ENCODE measurements at regions not wholly inside any gene's neighbourhood (a gene's known extent, or its start where the extent isn't known, plus 50 kb on each side); places are given as distances from the start of the nearest gene placed in this dataset.
"Not testable (repeated sequence)": the region's sequence is repeated elsewhere in the genome, so short reads cannot be mapped to it uniquely, and the experiment has no call there.

- not testable (repeated sequence) for H3K27ac ChIP-seq (ENCODE audit: low read depth, low read length); H3K27me3 ChIP-seq (ENCODE audit: control insufficient read depth in 1 of 2, insufficient read depth in 2 of 2, low read length in 2 of 2); H3K9me3 ChIP-seq (ENCODE audit: low read length); H3K4me1 ChIP-seq (ENCODE audit: insufficient read depth, low read length); H3K36me3 ChIP-seq (ENCODE audit: insufficient read depth, low read length)
- H3K9ac ChIP-seq (ENCODE audit: low read length), result peak overlapping the region; percentile 53
- H3K4me3 ChIP-seq (ENCODE audit: low read depth in 1 of 2, low read length in 2 of 2), result peak overlapping the region; percentile 21 to 64
Measured at GRCh38 chr1:148402152-148403084, 80.7 kb downstream of the PPIAL4G start.

DNA sequence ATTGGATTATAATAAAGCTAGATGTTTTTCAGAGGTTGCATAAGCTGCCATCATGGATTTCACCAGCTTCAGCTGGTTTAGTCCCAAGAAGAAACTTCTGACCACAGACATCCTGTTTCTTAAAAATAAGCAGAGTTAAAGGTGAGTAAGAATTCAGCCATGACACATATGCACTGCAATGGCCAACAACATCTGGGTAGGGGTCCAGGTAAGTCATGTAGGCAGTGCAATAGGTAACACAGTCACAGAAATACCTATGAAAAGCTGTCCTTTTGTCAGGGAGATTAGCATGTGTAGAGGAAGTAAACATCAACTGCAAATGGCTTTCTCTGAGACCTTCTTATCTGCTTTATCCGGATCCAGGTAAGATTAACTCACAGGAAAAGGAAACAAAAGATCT is 85.6 kb downstream of the PPIAL4G start:
- not testable (repeated sequence) for H3K27ac ChIP-seq (ENCODE audit: low read depth, low read length); H3K36me3 ChIP-seq (ENCODE audit: insufficient read depth, low read length); H3K4me3 ChIP-seq (ENCODE audit: low read depth in 1 of 2, low read length in 2 of 2); H3K27me3 ChIP-seq (ENCODE audit: control insufficient read depth in 1 of 2, insufficient read depth in 2 of 2, low read length in 2 of 2); H3K9ac ChIP-seq (ENCODE audit: low read length); H3K4me1 ChIP-seq (ENCODE audit: insufficient read depth, low read length); H3K9me3 ChIP-seq (ENCODE audit: low read length)

DNA sequence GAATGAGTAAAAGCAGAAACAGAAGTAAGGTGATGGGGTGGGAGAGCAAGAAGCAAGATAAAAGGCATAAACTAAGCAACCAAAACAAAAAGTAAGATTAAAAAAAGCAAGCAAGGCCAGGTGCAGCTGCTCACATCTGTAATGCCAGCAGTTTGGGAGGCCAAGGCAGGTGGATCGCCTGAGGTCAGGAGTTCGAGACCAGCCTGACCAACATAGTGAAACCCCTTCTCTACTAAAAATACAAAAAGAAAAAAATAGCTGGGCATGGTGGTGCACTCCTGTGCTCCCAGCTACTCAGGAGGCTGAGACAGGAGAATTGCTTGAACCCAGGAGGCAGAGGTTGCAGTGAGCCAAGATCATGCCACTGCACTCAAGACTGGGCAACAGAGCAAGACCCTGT is 90.6 kb downstream of the PPIAL4G start:
- not testable (repeated sequence) for H3K9me3 ChIP-seq (ENCODE audit: low read length); H3K9ac ChIP-seq (ENCODE audit: low read length); H3K27me3 ChIP-seq (ENCODE audit: control insufficient read depth in 1 of 2, insufficient read depth in 2 of 2, low read length in 2 of 2); H3K4me3 ChIP-seq (ENCODE audit: low read depth in 1 of 2, low read length in 2 of 2); H3K4me1 ChIP-seq (ENCODE audit: insufficient read depth, low read length); H3K27ac ChIP-seq (ENCODE audit: low read depth, low read length); H3K36me3 ChIP-seq (ENCODE audit: insufficient read depth, low read length)

- H3K4me1 ChIP-seq (ENCODE audit: insufficient read depth, low read length); H3K9ac ChIP-seq (ENCODE audit: low read length); H3K27ac ChIP-seq (ENCODE audit: low read depth, low read length); H3K4me3 ChIP-seq (ENCODE audit: low read depth in 1 of 2, low read length in 2 of 2); H3K9me3 ChIP-seq (ENCODE audit: low read length); H3K36me3 ChIP-seq (ENCODE audit: insufficient read depth, low read length); H3K27me3 ChIP-seq (ENCODE audit: control insufficient read depth in 1 of 2, insufficient read depth in 2 of 2, low read length in 2 of 2): not testable (repeated sequence)
Measured at GRCh38 chr1:148391323-148391722, 91.8 kb downstream of the PPIAL4G start.

DNA sequence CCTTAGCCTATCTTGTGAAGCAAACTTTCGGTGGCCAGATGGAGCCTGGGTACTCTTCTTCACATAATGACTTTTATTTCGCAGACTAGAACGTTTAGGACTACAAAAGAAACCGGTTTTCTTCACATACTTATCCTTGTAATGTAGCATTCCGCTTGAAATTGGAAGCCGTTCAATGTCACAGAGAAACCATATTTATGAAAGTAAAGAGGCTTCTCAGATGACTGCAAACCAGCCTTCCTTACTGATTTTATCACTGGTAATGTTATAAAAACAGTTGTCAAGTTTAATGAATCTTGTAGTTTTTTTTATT is 94.1 kb downstream of the PPIAL4G start:
- Histone ChIP-seq H3K4me1 (ENCODE audit: insufficient read depth, low read length) (peaks cover 5% of the 10 kb centered on the region), H3K4me3 (ENCODE audit: low read depth in 1 of 2, low read length in 2 of 2) (peak overlapping the region in 1 of 2 donors; percentile 80), H3K9me3 (ENCODE audit: low read length) (no peaks in the 10 kb centered on the region), H3K9ac (ENCODE audit: low read length) (peak overlapping the region; percentile 59), H3K27me3 (ENCODE audit: control insufficient read depth in 1 of 2, insufficient read depth in 2 of 2, low read length in 2 of 2) (no peaks in the 10 kb centered on the region), H3K36me3 (ENCODE audit: insufficient read depth, low read length) (no peaks in the 10 kb centered on the region), H3K27ac (ENCODE audit: low read depth, low read length) (no peak overlapping the region)

GRCh38 chr1:148388260-148389026 is 94.7 kb downstream of the PPIAL4G start:
- no peaks in the 10 kb centered on the region for H3K36me3 ChIP-seq (ENCODE audit: insufficient read depth, low read length)
- H3K27ac ChIP-seq (ENCODE audit: low read depth, low read length), result peak overlapping the region; percentile 61
- no peaks in the 10 kb centered on the region for H3K27me3 ChIP-seq (ENCODE audit: control insufficient read depth in 1 of 2, insufficient read depth in 2 of 2, low read length in 2 of 2)
- peaks cover 5% of the 10 kb centered on the region for H3K4me1 ChIP-seq (ENCODE audit: insufficient read depth, low read length)
- peak overlapping the region; percentile 59 for H3K9ac ChIP-seq (ENCODE audit: low read length)
- no peaks in the 10 kb centered on the region for H3K9me3 ChIP-seq (ENCODE audit: low read length)
- peak overlapping the region; percentile 69 to 80 for H3K4me3 ChIP-seq (ENCODE audit: low read depth in 1 of 2, low read length in 2 of 2)

- peak overlapping the region; percentile 69 to 80 for H3K4me3 ChIP-seq (ENCODE audit: low read depth in 1 of 2, low read length in 2 of 2)
Measured at GRCh38 chr1:148387949-148388259, 95.2 kb downstream of the PPIAL4G start.

DNA sequence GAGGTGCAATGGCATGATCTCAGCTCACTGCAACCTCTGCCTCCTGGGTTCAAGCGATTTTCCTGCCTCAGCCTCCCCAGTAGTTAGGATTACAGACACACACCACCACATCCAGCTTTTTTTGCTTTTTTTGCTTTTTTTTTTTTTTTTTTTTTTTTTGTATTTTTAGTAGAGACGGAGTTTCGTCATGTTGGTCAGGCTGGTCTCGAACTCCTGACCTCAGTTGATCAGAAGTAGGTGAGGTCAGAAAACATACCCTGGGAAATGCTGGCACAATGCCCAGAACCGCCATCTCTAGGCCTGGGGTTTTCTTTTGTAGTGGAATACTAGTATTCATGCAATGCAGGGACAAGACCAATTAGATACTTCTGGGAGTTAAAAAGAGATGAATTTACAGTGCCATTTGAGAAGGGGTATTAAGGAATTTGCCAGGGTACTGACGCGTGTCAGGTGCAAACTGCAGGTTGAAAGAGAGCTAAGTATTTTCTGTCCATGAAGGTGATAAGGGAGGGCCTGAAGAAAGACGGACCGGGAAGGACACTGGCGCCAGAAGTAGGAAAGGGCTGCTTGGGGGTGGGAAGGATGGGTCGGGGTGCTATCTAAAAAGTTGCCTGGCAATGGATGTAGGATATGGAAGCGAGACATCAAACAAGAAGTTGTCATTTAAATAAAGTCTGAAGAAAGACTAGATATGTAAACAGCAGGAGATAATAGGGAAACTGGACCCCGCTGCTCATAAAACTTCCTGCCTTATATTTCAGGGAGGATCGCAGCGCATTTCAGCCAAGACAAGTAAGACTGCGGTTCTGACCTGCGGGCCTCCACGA is 95.8 kb downstream of the PPIAL4G start:
- H3K4me3 ChIP-seq (ENCODE audit: low read depth in 1 of 2, low read length in 2 of 2), result peak overlapping the region in 1 of 2 donors; percentile 80
- not testable (repeated sequence) for H3K9me3 ChIP-seq (ENCODE audit: low read length); H3K27ac ChIP-seq (ENCODE audit: low read depth, low read length); H3K4me1 ChIP-seq (ENCODE audit: insufficient read depth, low read length); H3K27me3 ChIP-seq (ENCODE audit: control insufficient read depth in 1 of 2, insufficient read depth in 2 of 2, low read length in 2 of 2); H3K36me3 ChIP-seq (ENCODE audit: insufficient read depth, low read length); H3K9ac ChIP-seq (ENCODE audit: low read length)

More at GRCh38 chr1:148387949-148388259, 95.2 kb downstream of the PPIAL4G start:
- not testable (repeated sequence) for H3K9me3 ChIP-seq (ENCODE audit: low read length); H3K27me3 ChIP-seq (ENCODE audit: control insufficient read depth in 1 of 2, insufficient read depth in 2 of 2, low read length in 2 of 2); H3K4me1 ChIP-seq (ENCODE audit: insufficient read depth, low read length); H3K36me3 ChIP-seq (ENCODE audit: insufficient read depth, low read length)
- peak overlapping the region; percentile 61 for H3K27ac ChIP-seq (ENCODE audit: low read depth, low read length)
- peak overlapping the region; percentile 59 for H3K9ac ChIP-seq (ENCODE audit: low read length)

- H3K4me1 ChIP-seq (ENCODE audit: insufficient read depth, low read length), result peaks cover 5% of the 10 kb centered on the region
- H3K27me3 ChIP-seq (ENCODE audit: control insufficient read depth in 1 of 2, insufficient read depth in 2 of 2, low read length in 2 of 2), result no peaks in the 10 kb centered on the region
- no peaks in the 10 kb centered on the region for H3K9me3 ChIP-seq (ENCODE audit: low read length)
- no peak overlapping the region for H3K9ac ChIP-seq (ENCODE audit: low read length)
- H3K27ac ChIP-seq (ENCODE audit: low read depth, low read length), result no peak overlapping the region
- H3K36me3 ChIP-seq (ENCODE audit: insufficient read depth, low read length), result no peaks in the 10 kb centered on the region
- H3K4me3 ChIP-seq (ENCODE audit: low read depth in 1 of 2, low read length in 2 of 2), result no peak overlapping the region
Measured at GRCh38 chr1:148386617-148387016, 96.5 kb downstream of the PPIAL4G start.

- H3K9ac ChIP-seq (ENCODE audit: low read length); H3K4me3 ChIP-seq (ENCODE audit: low read depth in 1 of 2, low read length in 2 of 2); H3K36me3 ChIP-seq (ENCODE audit: insufficient read depth, low read length); H3K9me3 ChIP-seq (ENCODE audit: low read length); H3K4me1 ChIP-seq (ENCODE audit: insufficient read depth, low read length); H3K27ac ChIP-seq (ENCODE audit: low read depth, low read length); H3K27me3 ChIP-seq (ENCODE audit: control insufficient read depth in 1 of 2, insufficient read depth in 2 of 2, low read length in 2 of 2): not testable (repeated sequence)
Measured at GRCh38 chr1:148386031-148386398, 97.1 kb downstream of the PPIAL4G start.

- H3K4me3 ChIP-seq (ENCODE audit: low read depth in 1 of 2, low read length in 2 of 2), result no peak overlapping the region
- no peak overlapping the region for H3K9ac ChIP-seq (ENCODE audit: low read length)
- H3K27me3 ChIP-seq (ENCODE audit: control insufficient read depth in 1 of 2, insufficient read depth in 2 of 2, low read length in 2 of 2), result no peaks in the 10 kb centered on the region
- H3K36me3 ChIP-seq (ENCODE audit: insufficient read depth, low read length), result no peaks in the 10 kb centered on the region
- H3K27ac ChIP-seq (ENCODE audit: low read depth, low read length), result no peak overlapping the region
- no peaks in the 10 kb centered on the region for H3K9me3 ChIP-seq (ENCODE audit: low read length)
- peaks cover 5% of the 10 kb centered on the region for H3K4me1 ChIP-seq (ENCODE audit: insufficient read depth, low read length)
Measured at GRCh38 chr1:148385371-148386030, 97.6 kb downstream of the PPIAL4G start.
